NCI-H524 treated with DMSO at 0.1 percent for 48 hours (cell line): ENCODE measurements at regions not wholly inside any gene's neighbourhood (a gene's known extent, or its start where the extent isn't known, plus 50 kb on each side); places are given as distances from the start of the nearest gene placed in this dataset.

Experiments used
- DNase-seq: peaks from one replicate; lab custom pipeline; 2025; lab: John Stamatoyannopoulos, UW

GRCh38 chr1:157189096-157189495 lies 50.9 kb upstream of the ETV3 start:
- DNase-seq, result no peak
